MM.1S (cell line): ENCODE measurements at regions not wholly inside any gene's neighbourhood (a gene's known extent, or its start where the extent isn't known, plus 50 kb on each side); places are given as distances from the start of the nearest gene placed in this dataset.

ENCODE experiments used
- DNase-seq: peaks from one replicate; pipeline ENCODE4 v3.0.0-alpha.2; 2015
- H2AFZ ChIP-seq: fragments of 300-600 bp; sonication (generic); 2 replicates; pipeline ENCODE4 v1.6.0; 2016; ENCODE audit warnings: antibody characterized with exemption, low read length
- H3F3A ChIP-seq: fragments of 300-600 bp; sonication (generic); 2 replicates; pipeline ENCODE4 v1.6.1; 2016; ENCODE audit warnings: mild to moderate bottlenecking, antibody characterized with exemption, low read length, moderate library complexity, mixed read lengths; ENCODE audit not compliant: insufficient read depth
- H3K27ac ChIP-seq: fragments of 300-600 bp; sonication (generic); 2 replicates; pipeline ENCODE4 v1.5.1; 2016; ENCODE audit warnings: mild to moderate bottlenecking, low read length
- H3K27me3 ChIP-seq: fragments of 300-600 bp; sonication (generic); replicated peaks from 2 replicates; pipeline ENCODE4 v1.6.0; 2016; ENCODE audit warnings: low read length; ENCODE audit not compliant: insufficient read depth
- H3K36me3 ChIP-seq: fragments of 300-600 bp; sonication (generic); replicated peaks from 2 replicates; pipeline ENCODE4 v1.6.1; 2016; ENCODE audit warnings: mild to moderate bottlenecking, low read length, mixed read lengths; ENCODE audit not compliant: insufficient read depth
- H3K4me1 ChIP-seq: fragments of 300-600 bp; sonication (generic); 2 replicates; pipeline ENCODE4 v1.6.1; 2016; ENCODE audit warnings: low read length, mixed read lengths
- H3K4me2 ChIP-seq: fragments of 300-600 bp; sonication (generic); 2 replicates; pipeline ENCODE4 v1.6.0; 2016; ENCODE audit warnings: low read depth, low read length
- H3K4me3 ChIP-seq: fragments of 300-600 bp; sonication (generic); 2 replicates; pipeline ENCODE4 v1.5.1; 2016; ENCODE audit warnings: low read length, mixed read lengths
- H3K79me2 ChIP-seq: fragments of 300-600 bp; sonication (generic); 2 replicates; pipeline ENCODE4 v1.6.1; 2016; ENCODE audit warnings: mixed run types, low read length, mixed read lengths
- H3K9ac ChIP-seq: fragments of 300-600 bp; sonication (generic); 2 replicates; pipeline ENCODE4 v1.6.1; 2016; ENCODE audit warnings: low read length, mixed read lengths
- H3K9me2 ChIP-seq: fragments of 300-600 bp; sonication (generic); replicated peaks from 2 replicates; pipeline ENCODE4 v1.6.1; 2016; ENCODE audit warnings: mild to moderate bottlenecking, low read length, mixed read lengths; ENCODE audit not compliant: insufficient read depth
- H3K9me3 ChIP-seq: fragments of 300-600 bp; sonication (generic); replicated peaks from 2 replicates; pipeline ENCODE4 v1.6.1; 2016; ENCODE audit warnings: mild to moderate bottlenecking, low read length, mixed read lengths; ENCODE audit not compliant: insufficient read depth
- H4K20me1 ChIP-seq: fragments of 300-600 bp; sonication (generic); 2 replicates; pipeline ENCODE4 v1.6.1; 2016; ENCODE audit warnings: mild to moderate bottlenecking, low read length, moderate library complexity, mixed read lengths; ENCODE audit not compliant: insufficient read depth
- CTCF ChIP-seq: fragments of 300-600 bp; sonication (generic); IDR thresholded peaks from 2 replicates; pipeline ENCODE4 v1.5.1; 2016; ENCODE audit warnings: antibody characterized with exemption, low read length, mixed read lengths
- EZH2 ChIP-seq: fragments of 300-600 bp; sonication (generic); optimal IDR thresholded peaks from 2 replicates; pipeline ENCODE3; 2017; ENCODE audit warnings: low read depth, mild to moderate bottlenecking, antibody characterized with exemption, low read length, mixed read lengths
- EZH2phosphoT487 ChIP-seq: fragments of 300-600 bp; sonication (generic); IDR thresholded peaks from 2 replicates; pipeline ENCODE4 v1.6.1; 2018; ENCODE audit warnings: antibody characterized with exemption, low read length

- no peaks in the 10 kb centered on the region for H3F3A ChIP-seq
- TF ChIP-seq CTCF (no peak), EZH2phosphoT487 (no peak), EZH2 (no peak)
- H2AFZ ChIP-seq: no peak overlapping the region
- no peak for DNase-seq
- no peak overlapping the region for H3K9ac ChIP-seq
- no peaks in the 10 kb centered on the region for H3K36me3 ChIP-seq
- no peaks in the 10 kb centered on the region for H3K27me3 ChIP-seq
- no peaks in the 10 kb centered on the region for H3K9me3 ChIP-seq
- H3K4me1 ChIP-seq: no peaks in the 10 kb centered on the region
- no peaks in the 10 kb centered on the region for H3K9me2 ChIP-seq
- no peak overlapping the region for H3K27ac ChIP-seq
- no peaks in the 10 kb centered on the region for H4K20me1 ChIP-seq
- no peak overlapping the region for H3K4me2 ChIP-seq
- no peak overlapping the region for H3K4me3 ChIP-seq
- no peaks in the 10 kb centered on the region for H3K79me2 ChIP-seq
Measured at GRCh38 chr15:93366387-93367100, 277.5 kb upstream of the RGMA start.

DNA sequence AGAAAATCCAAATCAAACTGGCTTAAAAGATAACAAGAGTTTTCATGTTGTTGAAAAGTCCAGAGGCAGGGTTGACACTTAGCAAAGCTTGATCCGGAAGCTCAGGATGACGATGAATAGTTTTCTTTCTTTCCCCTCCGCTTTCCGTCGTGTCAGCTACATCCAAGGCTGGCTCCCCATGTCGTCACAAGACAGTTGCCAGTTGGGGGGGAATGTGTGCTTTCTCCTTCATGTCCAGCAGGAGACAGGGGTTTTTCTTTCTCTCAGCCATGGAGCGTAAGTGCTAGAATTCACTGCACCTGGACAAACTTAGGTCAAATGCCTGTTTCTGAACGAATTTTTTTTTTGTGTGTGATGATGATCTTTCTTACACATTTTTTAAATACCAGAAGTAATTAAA lies 273.8 kb upstream of the RGMA start:
- Histone ChIP-seq H2AFZ (no peak overlapping the region), H4K20me1 (no peaks in the 10 kb centered on the region), H3K9me3 (no peaks in the 10 kb centered on the region), H3K27me3 (no peaks in the 10 kb centered on the region), H3K4me3 (no peak overlapping the region), H3K9ac (no peak overlapping the region), H3K36me3 (no peaks in the 10 kb centered on the region), H3K27ac (no peak overlapping the region), H3K4me1 (no peaks in the 10 kb centered on the region), H3F3A (no peaks in the 10 kb centered on the region), H3K4me2 (no peak overlapping the region), H3K9me2 (no peaks in the 10 kb centered on the region), H3K79me2 (no peaks in the 10 kb centered on the region)
- DNase-seq: no peak
- TF ChIP-seq EZH2phosphoT487 (no peak), EZH2 (no peak), CTCF (no peak)

DNA sequence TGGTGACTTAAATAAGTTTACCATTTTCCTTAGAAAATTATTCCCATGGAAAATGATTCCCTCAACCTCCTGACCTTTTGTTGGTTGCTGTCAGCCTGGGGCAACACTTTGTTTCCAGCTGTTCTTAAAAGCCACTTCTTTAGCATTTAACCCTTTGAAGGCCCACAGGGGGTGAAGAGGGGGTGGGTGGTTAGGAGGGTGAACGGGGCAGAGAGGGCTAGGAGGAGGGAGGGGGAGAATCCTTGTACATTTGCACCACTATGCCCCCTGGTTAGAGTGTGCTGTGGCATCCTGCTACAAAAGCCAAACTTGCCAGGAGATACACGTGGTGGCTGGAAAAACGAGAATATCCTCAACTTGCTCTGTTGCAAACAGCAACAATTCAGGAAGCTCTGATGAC lies 273.2 kb upstream of the RGMA start:
- Histone ChIP-seq H3K27me3 (no peaks in the 10 kb centered on the region), H3K27ac (no peak overlapping the region), H3K9me3 (no peaks in the 10 kb centered on the region), H3K4me2 (no peak overlapping the region), H3F3A (no peaks in the 10 kb centered on the region), H3K36me3 (no peaks in the 10 kb centered on the region), H3K79me2 (no peaks in the 10 kb centered on the region), H4K20me1 (no peaks in the 10 kb centered on the region), H2AFZ (no peak overlapping the region), H3K9me2 (no peaks in the 10 kb centered on the region), H3K4me3 (no peak overlapping the region), H3K9ac (no peak overlapping the region), H3K4me1 (no peaks in the 10 kb centered on the region)
- no peak for DNase-seq
- TF ChIP-seq EZH2phosphoT487 (no peak), EZH2 (no peak), CTCF (no peak)
